GM12878 (cell line): ENCODE measurements at regions not wholly inside any gene's neighbourhood (a gene's known extent, or its start where the extent isn't known, plus 50 kb on each side); places are given as distances from the start of the nearest gene placed in this dataset.

ENCODE experiments used
- BACH1 ChIP-seq: fragments of 450-650 bp; IDR thresholded peaks from 2 replicates; pipeline ENCODE4 v1.6.1; 2017; ENCODE audit warnings: mild to moderate bottlenecking, borderline replicate concordance
- CBFB ChIP-seq: IDR thresholded peaks from 2 replicates; pipeline ENCODE4 v1.6.1; 2016; ENCODE audit warnings: antibody characterized with exemption, low read depth
- EED ChIP-seq: sonication (generic); IDR thresholded peaks from 2 replicates; pipeline ENCODE4 v1.6.1; 2016; ENCODE audit warnings: antibody characterized with exemption, low read depth
- ESRRA ChIP-seq: IDR thresholded peaks from 2 replicates; pipeline ENCODE4 v1.6.1; 2012; ENCODE audit warnings: mild to moderate bottlenecking, low read length, improper control_type of control experiment
- HCFC1 ChIP-seq: fragments of 150-350 bp; IDR thresholded peaks from 2 replicates; pipeline ENCODE4 v1.6.1; 2014; ENCODE audit warnings: low read length
- HDAC2 ChIP-seq: fragments of 200-600 bp; sonication (generic); IDR thresholded peaks from 2 replicates; pipeline ENCODE4 v1.6.1; 2017
- IKZF1 ChIP-seq: fragments of 450-650 bp; conservative IDR thresholded peaks from 2 replicates; pipeline ENCODE4 v1.6.1; 2017; ENCODE audit warnings: antibody characterized with exemption, mild to moderate bottlenecking
- MEF2A ChIP-seq: IDR thresholded peaks from 2 replicates; pipeline ENCODE4 v1.6.1; 2011; ENCODE audit warnings: low read depth, mild to moderate bottlenecking, low read length, moderate library complexity; ENCODE audit not compliant: insufficient read depth
- PKNOX1 ChIP-seq: fragments of 450-650 bp; IDR thresholded peaks from 2 replicates; pipeline ENCODE4 v1.6.1; 2016; ENCODE audit warnings: mild to moderate bottlenecking
- POLR2AphosphoS5 ChIP-seq: IDR thresholded peaks from 2 replicates; pipeline ENCODE4 v1.6.1; 2011; ENCODE audit warnings: mild to moderate bottlenecking, low read length, inconsistent platforms
- POU2F2 ChIP-seq: IDR thresholded peaks from 3 replicates; pipeline ENCODE4 v1.6.1; 2011; ENCODE audit warnings: low read depth, mild to moderate bottlenecking, low read length, borderline replicate concordance
- SMARCA5 ChIP-seq: fragments of 450-650 bp; IDR thresholded peaks from 2 replicates; pipeline ENCODE4 v1.6.1; 2017; ENCODE audit warnings: mild to moderate bottlenecking
- TCF12 ChIP-seq: IDR thresholded peaks from 2 replicates; pipeline ENCODE4 v1.6.1; 2011; ENCODE audit warnings: low read depth, mild to moderate bottlenecking, low read length
- TCF7 ChIP-seq: IDR thresholded peaks from 2 replicates; pipeline ENCODE4 v1.6.1; 2014; ENCODE audit warnings: antibody characterized with exemption, borderline replicate concordance
- WRNIP1 ChIP-seq: IDR thresholded peaks from 2 replicates; pipeline ENCODE4 v1.6.1; 2011; ENCODE audit warnings: low read depth, low read length, improper control_type of control experiment, borderline replicate concordance
- ZBED1 ChIP-seq: IDR thresholded peaks from 2 replicates; pipeline ENCODE4 v1.6.1; 2016; ENCODE audit warnings: borderline replicate concordance
- ZNF274 ChIP-seq: IDR thresholded peaks from one replicate; pipeline ENCODE4 v1.8.0; 2011; ENCODE audit not compliant: insufficient read length, insufficient read depth
- TF ChIP-seq, protein P1 (sequence below): fragments of 450-650 bp; IDR thresholded peaks from 2 replicates; pipeline ENCODE4 v1.6.1; 2017; ENCODE audit warnings: mild to moderate bottlenecking, moderate library complexity
- TF ChIP-seq, protein P2 (sequence below): IDR thresholded peaks from 2 replicates; pipeline ENCODE4 v1.6.1; 2012; ENCODE audit warnings: low read depth, low read length, improper control_type of control experiment
- TF ChIP-seq, protein P3 (sequence below): fragments of 450-650 bp; conservative IDR thresholded peaks from 2 replicates; pipeline ENCODE4 v1.6.1; 2017; ENCODE audit warnings: mild to moderate bottlenecking, moderate library complexity
- TF ChIP-seq, protein P4 (sequence below): fragments of 150-350 bp; IDR thresholded peaks from 2 replicates; pipeline ENCODE4 v1.6.1; 2016; ENCODE audit warnings: low read depth, low read length

DNA sequence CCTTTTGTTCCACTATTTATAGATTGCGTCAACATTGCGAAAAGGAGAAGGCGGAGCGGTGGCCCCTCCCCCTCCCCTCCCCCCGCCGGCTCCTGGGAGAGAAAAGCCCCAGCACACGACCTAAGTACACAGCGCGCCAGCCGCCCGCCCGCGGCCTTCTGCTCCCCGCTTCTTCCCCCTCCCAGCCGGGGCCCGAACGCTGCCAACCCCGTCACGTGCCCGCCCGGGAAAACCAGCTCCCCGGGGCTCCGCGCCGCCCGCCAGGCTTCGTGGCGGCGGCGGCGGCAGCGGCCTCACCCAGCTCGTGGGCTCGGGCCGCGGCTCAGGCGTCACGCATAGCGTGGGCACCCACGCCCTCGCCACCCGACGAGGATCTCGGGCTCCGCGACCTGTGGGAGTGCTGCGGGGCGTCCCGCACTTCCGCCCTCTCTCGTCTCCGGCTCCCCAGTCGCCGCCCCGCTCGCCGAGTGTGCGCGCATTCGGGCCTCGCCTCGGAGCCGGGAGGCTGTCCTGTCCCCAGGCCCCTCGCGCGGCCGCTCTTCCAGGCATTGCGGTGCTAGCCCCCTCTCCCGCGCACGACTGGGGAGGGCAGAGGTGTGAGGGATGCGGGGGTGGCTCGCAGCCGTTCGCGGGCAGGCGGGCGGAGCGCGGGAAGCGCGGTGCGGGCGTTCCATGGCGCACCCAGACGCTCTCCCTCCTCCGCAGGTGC lies 110.5 kb downstream of the KCNRG start (continued):
- TF ChIP-seq BACH1, result peak; percentile 55; the same call in 1 of the 2 replicates
- TF ChIP-seq, protein P1, sequence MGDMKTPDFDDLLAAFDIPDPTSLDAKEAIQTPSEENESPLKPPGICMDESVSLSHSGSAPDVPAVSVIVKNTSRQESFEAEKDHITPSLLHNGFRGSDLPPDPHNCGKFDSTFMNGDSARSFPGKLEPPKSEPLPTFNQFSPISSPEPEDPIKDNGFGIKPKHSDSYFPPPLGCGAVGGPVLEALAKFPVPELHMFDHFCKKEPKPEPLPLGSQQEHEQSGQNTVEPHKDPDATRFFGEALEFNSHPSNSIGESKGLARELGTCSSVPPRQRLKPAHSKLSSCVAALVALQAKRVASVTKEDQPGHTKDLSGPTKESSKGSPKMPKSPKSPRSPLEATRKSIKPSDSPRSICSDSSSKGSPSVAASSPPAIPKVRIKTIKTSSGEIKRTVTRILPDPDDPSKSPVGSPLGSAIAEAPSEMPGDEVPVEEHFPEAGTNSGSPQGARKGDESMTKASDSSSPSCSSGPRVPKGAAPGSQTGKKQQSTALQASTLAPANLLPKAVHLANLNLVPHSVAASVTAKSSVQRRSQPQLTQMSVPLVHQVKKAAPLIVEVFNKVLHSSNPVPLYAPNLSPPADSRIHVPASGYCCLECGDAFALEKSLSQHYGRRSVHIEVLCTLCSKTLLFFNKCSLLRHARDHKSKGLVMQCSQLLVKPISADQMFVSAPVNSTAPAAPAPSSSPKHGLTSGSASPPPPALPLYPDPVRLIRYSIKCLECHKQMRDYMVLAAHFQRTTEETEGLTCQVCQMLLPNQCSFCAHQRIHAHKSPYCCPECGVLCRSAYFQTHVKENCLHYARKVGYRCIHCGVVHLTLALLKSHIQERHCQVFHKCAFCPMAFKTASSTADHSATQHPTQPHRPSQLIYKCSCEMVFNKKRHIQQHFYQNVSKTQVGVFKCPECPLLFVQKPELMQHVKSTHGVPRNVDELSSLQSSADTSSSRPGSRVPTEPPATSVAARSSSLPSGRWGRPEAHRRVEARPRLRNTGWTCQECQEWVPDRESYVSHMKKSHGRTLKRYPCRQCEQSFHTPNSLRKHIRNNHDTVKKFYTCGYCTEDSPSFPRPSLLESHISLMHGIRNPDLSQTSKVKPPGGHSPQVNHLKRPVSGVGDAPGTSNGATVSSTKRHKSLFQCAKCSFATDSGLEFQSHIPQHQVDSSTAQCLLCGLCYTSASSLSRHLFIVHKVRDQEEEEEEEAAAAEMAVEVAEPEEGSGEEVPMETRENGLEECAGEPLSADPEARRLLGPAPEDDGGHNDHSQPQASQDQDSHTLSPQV, result no peak
- peak; percentile 64 for TF ChIP-seq IKZF1
- TF ChIP-seq POU2F2, result no peak
- TF ChIP-seq SMARCA5, result no peak
- TF ChIP-seq, protein P2, sequence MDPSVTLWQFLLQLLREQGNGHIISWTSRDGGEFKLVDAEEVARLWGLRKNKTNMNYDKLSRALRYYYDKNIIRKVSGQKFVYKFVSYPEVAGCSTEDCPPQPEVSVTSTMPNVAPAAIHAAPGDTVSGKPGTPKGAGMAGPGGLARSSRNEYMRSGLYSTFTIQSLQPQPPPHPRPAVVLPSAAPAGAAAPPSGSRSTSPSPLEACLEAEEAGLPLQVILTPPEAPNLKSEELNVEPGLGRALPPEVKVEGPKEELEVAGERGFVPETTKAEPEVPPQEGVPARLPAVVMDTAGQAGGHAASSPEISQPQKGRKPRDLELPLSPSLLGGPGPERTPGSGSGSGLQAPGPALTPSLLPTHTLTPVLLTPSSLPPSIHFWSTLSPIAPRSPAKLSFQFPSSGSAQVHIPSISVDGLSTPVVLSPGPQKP, result no peak
- no peak for TF ChIP-seq CBFB
- TF ChIP-seq, protein P3, sequence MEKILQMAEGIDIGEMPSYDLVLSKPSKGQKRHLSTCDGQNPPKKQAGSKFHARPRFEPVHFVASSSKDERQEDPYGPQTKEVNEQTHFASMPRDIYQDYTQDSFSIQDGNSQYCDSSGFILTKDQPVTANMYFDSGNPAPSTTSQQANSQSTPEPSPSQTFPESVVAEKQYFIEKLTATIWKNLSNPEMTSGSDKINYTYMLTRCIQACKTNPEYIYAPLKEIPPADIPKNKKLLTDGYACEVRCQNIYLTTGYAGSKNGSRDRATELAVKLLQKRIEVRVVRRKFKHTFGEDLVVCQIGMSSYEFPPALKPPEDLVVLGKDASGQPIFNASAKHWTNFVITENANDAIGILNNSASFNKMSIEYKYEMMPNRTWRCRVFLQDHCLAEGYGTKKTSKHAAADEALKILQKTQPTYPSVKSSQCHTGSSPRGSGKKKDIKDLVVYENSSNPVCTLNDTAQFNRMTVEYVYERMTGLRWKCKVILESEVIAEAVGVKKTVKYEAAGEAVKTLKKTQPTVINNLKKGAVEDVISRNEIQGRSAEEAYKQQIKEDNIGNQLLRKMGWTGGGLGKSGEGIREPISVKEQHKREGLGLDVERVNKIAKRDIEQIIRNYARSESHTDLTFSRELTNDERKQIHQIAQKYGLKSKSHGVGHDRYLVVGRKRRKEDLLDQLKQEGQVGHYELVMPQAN, result no peak
- TF ChIP-seq ZNF274, result no peak
- TF ChIP-seq POLR2AphosphoS5, result no peak
- 0 out of 2 replicates have a peak, but pooled peaks have one; percentile 13 for TF ChIP-seq TCF12
- no peak for TF ChIP-seq TCF7
- TF ChIP-seq ZBED1, result no peak
- TF ChIP-seq ESRRA, result no peak
- no peak for TF ChIP-seq HCFC1
- TF ChIP-seq WRNIP1, result no peak
- TF ChIP-seq PKNOX1, result no peak
- TF ChIP-seq, protein P4, sequence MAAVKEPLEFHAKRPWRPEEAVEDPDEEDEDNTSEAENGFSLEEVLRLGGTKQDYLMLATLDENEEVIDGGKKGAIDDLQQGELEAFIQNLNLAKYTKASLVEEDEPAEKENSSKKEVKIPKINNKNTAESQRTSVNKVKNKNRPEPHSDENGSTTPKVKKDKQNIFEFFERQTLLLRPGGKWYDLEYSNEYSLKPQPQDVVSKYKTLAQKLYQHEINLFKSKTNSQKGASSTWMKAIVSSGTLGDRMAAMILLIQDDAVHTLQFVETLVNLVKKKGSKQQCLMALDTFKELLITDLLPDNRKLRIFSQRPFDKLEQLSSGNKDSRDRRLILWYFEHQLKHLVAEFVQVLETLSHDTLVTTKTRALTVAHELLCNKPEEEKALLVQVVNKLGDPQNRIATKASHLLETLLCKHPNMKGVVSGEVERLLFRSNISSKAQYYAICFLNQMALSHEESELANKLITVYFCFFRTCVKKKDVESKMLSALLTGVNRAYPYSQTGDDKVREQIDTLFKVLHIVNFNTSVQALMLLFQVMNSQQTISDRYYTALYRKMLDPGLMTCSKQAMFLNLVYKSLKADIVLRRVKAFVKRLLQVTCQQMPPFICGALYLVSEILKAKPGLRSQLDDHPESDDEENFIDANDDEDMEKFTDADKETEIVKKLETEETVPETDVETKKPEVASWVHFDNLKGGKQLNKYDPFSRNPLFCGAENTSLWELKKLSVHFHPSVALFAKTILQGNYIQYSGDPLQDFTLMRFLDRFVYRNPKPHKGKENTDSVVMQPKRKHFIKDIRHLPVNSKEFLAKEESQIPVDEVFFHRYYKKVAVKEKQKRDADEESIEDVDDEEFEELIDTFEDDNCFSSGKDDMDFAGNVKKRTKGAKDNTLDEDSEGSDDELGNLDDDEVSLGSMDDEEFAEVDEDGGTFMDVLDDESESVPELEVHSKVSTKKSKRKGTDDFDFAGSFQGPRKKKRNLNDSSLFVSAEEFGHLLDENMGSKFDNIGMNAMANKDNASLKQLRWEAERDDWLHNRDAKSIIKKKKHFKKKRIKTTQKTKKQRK, result no peak
- TF ChIP-seq HDAC2, result no peak
- no peak for TF ChIP-seq MEF2A
- no peak for TF ChIP-seq EED
